ENCODE measurements at regions not wholly inside any gene's neighbourhood (a gene's known extent, or its start where the extent isn't known, plus 50 kb on each side); places are given as distances from the start of the nearest gene placed in this dataset.

DNA sequence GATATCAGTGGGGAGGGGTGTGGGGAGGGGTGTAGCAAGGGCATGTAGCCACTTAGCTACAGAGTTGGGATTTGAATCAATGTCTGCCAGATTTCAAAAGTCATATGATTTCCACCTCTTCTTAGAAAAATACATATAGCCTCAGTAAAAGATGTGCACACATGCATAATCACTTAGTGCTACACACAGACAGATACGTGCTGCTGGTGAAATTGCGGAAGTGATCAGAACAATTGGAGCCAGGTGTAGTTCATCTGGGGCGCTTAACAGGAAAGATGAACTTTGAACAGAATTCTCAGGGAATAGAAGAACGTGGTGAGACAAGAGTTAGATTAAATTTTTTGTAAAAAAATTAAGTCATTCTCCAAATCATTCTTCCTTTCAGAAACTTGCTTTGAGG is 333.1 kb downstream of the KCNRG start:
- Histone ChIP-seq H3K36me3 (replicated peaks in 1 of 2; ENCODE audit: insufficient read depth in 1 of 2, low read depth in 2 of 2) (no peaks in the 10 kb centered on the region), H3K4me3 (no peak overlapping the region), H3K9me3 (no peaks in the 10 kb centered on the region), H3K4me1 (no peaks in the 10 kb centered on the region), H3K27me3 (no peaks in the 10 kb centered on the region), H3K27ac (no peak overlapping the region)
- DNase-seq = no peak
- 58 to 75% methylated on average over 4 of the region's 4 CpGs for WGBS, 2 donors
- intact Hi-C loops (cut with DNase I) = no loop called here
- TF ChIP-seq, protein P1, sequence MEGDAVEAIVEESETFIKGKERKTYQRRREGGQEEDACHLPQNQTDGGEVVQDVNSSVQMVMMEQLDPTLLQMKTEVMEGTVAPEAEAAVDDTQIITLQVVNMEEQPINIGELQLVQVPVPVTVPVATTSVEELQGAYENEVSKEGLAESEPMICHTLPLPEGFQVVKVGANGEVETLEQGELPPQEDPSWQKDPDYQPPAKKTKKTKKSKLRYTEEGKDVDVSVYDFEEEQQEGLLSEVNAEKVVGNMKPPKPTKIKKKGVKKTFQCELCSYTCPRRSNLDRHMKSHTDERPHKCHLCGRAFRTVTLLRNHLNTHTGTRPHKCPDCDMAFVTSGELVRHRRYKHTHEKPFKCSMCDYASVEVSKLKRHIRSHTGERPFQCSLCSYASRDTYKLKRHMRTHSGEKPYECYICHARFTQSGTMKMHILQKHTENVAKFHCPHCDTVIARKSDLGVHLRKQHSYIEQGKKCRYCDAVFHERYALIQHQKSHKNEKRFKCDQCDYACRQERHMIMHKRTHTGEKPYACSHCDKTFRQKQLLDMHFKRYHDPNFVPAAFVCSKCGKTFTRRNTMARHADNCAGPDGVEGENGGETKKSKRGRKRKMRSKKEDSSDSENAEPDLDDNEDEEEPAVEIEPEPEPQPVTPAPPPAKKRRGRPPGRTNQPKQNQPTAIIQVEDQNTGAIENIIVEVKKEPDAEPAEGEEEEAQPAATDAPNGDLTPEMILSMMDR (IDR thresholded peaks at IDR 0.05) = no peak
- TF ChIP-seq POLR2A (IDR thresholded peaks at IDR 0.05) = no peak
- ATAC-seq = no peak

DNA sequence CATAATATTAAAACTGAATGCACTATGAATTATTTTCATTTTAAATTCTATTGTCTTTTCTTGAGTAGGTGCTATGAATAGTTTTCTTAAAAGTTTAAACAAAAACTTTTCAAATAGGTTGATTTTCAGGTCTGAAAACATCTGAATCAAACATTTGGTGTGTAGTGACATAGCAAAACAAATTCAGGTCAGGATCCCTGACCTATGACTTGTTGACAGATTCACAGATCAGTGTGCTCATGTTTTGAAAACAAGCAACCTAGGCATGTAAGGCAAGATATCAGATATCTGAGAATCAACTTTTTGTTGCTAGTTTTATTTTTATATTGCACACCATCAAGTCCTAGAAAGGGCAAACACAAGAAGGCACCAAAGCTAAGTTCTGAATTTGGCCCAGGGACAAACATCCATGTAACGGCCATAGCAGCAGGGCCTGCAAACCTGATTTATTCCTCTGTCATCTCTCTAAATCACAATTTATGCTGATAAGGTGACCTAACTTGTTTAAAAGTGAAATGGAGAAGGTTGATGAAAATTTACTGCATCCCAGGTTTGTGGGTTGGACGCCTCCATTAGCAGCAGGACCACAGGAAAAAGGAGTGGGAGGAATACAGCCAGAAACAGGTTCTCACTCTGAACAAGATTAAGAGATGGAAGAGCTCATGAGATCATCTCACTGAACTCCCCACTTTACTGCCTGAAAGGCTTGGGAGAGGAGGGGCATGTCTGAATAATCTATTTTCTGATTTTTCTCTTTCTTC is 337.7 kb downstream of the KCNRG start:
- ATAC-seq (no peak), DNase-seq (no peak)
- Histone ChIP-seq H3K4me3 (no peak overlapping the region), H3K27me3 (no peaks in the 10 kb centered on the region), H3K4me1 (peaks cover 22% of the 10 kb centered on the region), H3K27ac (no peak overlapping the region), H3K9me3 (no peaks in the 10 kb centered on the region), H3K36me3 (replicated peaks in 1 of 2; ENCODE audit: insufficient read depth in 1 of 2, low read depth in 2 of 2) (no peaks in the 10 kb centered on the region)
- TF ChIP-seq, protein P1 (IDR thresholded peaks at IDR 0.05) = no peak
- no peak for TF ChIP-seq POLR2A (IDR thresholded peaks at IDR 0.05)
- WGBS, 2 donors = 83 to 100% methylated on average over 2 of the region's 2 CpGs
- intact Hi-C loops (cut with DNase I) = no loop called here

DNA sequence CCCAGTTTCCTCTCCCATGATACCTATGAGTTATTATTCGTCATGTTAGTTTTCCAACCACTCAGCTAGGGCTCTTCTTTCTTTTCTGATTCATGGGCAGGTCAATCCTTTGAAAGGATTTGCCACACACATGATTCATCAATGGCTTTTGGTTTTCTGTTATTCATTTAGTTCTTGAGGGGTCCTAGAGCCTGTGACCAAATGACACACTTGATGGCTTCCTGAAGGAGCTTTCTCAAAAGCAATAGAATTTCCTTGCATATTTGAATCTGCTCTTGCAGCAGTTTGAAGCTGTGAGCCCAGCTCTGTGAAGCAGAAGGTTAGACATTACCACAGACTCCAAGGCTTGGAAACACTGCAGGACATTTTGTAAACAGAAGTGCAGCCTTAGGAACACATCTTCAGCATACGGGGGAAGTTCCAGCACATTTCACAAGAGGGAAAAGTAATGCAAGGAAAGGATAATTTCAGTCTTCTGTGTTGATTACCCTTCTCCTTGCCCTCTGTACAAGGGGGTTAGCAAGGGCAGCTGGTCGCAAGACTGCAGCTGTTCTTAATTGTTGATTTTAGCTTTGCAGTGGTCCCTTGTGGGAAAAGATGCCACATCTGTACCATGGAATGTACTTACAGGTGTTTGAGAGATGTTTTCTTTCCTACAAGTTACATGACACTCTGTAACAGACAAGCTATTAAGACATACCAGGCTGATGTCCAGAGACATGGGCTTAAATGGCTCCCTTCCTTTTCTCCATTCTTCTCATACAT is 338.6 kb downstream of the KCNRG start:
- intact Hi-C loops (cut with DNase I) = no loop called here
- DNase-seq = no peak

DNA sequence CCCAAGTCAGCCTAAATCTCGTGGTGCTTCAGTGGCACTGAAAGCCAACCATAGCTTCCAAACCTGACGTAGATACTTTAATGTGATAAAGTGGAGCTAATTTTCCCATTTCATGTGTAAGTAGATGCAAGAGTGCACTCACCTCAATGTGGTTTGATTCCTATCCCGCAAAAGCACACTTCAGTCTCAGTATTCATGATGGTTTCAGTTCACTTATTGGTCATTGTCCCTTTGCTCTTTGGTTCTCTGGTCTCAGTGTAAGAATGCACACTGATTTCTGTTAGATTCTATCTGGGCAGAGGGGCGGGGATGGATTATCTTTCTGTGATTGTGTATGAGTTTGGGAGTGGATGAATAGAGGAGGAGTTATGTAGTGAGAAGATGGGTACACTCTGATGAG is 340.6 kb downstream of the KCNRG start:
- Histone ChIP-seq H3K9me3 (no peaks in the 10 kb centered on the region), H3K4me3 (no peak overlapping the region), H3K27ac (peak overlapping the region in 1 of 4 donors; percentile 12), H3K27me3 (no peaks in the 10 kb centered on the region), H3K36me3 (replicated peaks in 1 of 2; ENCODE audit: insufficient read depth in 1 of 2, low read depth in 2 of 2) (no peaks in the 10 kb centered on the region), H3K4me1 (peaks cover 34% of the 10 kb centered on the region)
- intact Hi-C loops (cut with DNase I) = no loop called here
- TF ChIP-seq, protein P1 (IDR thresholded peaks at IDR 0.05) = no peak
- TF ChIP-seq POLR2A (IDR thresholded peaks at IDR 0.05) = no peak
- DNase-seq = no peak
- no peak for ATAC-seq
- WGBS, 2 donors = 82 to 90% methylated on average over 4 of the region's 4 CpGs

More for the DNA sequence above, 338.6 kb downstream of the KCNRG start:
- no peak overlapping the region for H3K4me3 ChIP-seq
- H3K36me3 ChIP-seq (replicated peaks in 1 of 2; ENCODE audit: insufficient read depth in 1 of 2, low read depth in 2 of 2) = no peaks in the 10 kb centered on the region
- no peaks in the 10 kb centered on the region for H3K9me3 ChIP-seq
- peaks cover 31% of the 10 kb centered on the region for H3K4me1 ChIP-seq
- ATAC-seq = no peak
- WGBS, 2 donors = 80 to 82% methylated on average over 3 of the region's 3 CpGs
- H3K27ac ChIP-seq = no peak overlapping the region
- H3K27me3 ChIP-seq = no peaks in the 10 kb centered on the region
- TF ChIP-seq, protein P1 (IDR thresholded peaks at IDR 0.05) = no peak
- no peak for TF ChIP-seq POLR2A (IDR thresholded peaks at IDR 0.05)

All from body of pancreas (tissue), 4 donors.